K562 (cell line): ENCODE measurements at regions not wholly inside any gene's neighbourhood (a gene's known extent, or its start where the extent isn't known, plus 50 kb on each side); places are given as distances from the start of the nearest gene placed in this dataset.

Experiments
- ATAC-seq: fragments of 200-7000 bp; cut with Tn5 transposase; 3 replicates; pipeline ENCODE4 v1.9.1; 2020; ENCODE audit warnings: moderate library complexity
- BruUV-seq: library from RNA; stranded (reverse); fragments of 400-500 nt; replicated peaks from 2 replicates; lab custom pipeline; 2021; lab: Mats Ljungman, UMichigan
- CTCF ChIA-PET: fragments of 300-600 bp; formaldehyde crosslinking; extraction: SDS; loops from one replicate; lab custom pipeline; 2021; ENCODE audit warnings: low intra/inter-chr PET ratio; lab: Yijun Ruan, JAX
- POLR2A ChIA-PET: fragments of 300-600, 350-650 bp; sonication (Branson Sonifier 250); formaldehyde crosslinking; extraction: SDS; loops from one replicate; lab custom pipeline; 2021; ENCODE audit warnings: antibody characterized with exemption, inconsistent platforms; lab: Yijun Ruan, JAX
- DNase-seq, 4 experiments: peaks; one replicate each; pipeline versions ENCODE4 v3.0.0 to v3.0.0-alpha.2; 2011 to 2018; ENCODE audit warnings: low spot score in 3 of 4, mixed read lengths in 3 of 4; ENCODE audit errors: extremely low read depth in 1 of 4
- FAIRE-seq: peaks from 2 replicates; lab custom pipeline; 2011; peaks lifted over from hg19 to GRCh38; lab: Jason Lieb, UNC
- H2AFZ ChIP-seq: 2 replicates; pipeline ENCODE4 v1.6.0; 2011; ENCODE audit warnings: low read depth, low read length, control low read depth, inconsistent platforms
- H3K27ac ChIP-seq: fragments of 200-600 bp; 3 replicates; pipeline ENCODE4 v1.8.0; 2011; ENCODE audit warnings: low read depth, mild to moderate bottlenecking, control low read depth, inconsistent platforms, low read length, moderate library complexity, mixed read lengths; ENCODE audit errors: extremely low read depth
- H3K27me3 ChIP-seq, 2 experiments: fragments of 300-600 bp in 1 of 2; 2 replicates in 1 of 2; 3 replicates in 1 of 2; pipeline versions ENCODE4 v1.6.0 to v1.8.0; 2011; ENCODE audit warnings: inconsistent platforms in 2 of 2, low read length in 2 of 2, mild to moderate bottlenecking in 1 of 2, mixed read lengths in 1 of 2, moderate library complexity in 1 of 2; ENCODE audit not compliant: control insufficient read depth in 2 of 2, insufficient read depth in 2 of 2
- H3K36me3 ChIP-seq: fragments of 300-600 bp; 3 replicates; pipeline ENCODE4 v1.8.0; 2011; ENCODE audit warnings: mild to moderate bottlenecking, low read length, inconsistent platforms; ENCODE audit not compliant: control insufficient read depth, insufficient read depth
- H3K4me1 ChIP-seq, 2 experiments: fragments of 200-600 bp in 1 of 2; replicated peaks in 1 of 2; 2 replicates in 1 of 2; 3 replicates in 1 of 2; pipeline versions ENCODE4 v1.5.1 to v1.8.0; 2011; ENCODE audit warnings: inconsistent platforms in 2 of 2, low read length in 2 of 2, mild to moderate bottlenecking in 1 of 2, mixed read lengths in 1 of 2, moderate library complexity in 1 of 2; ENCODE audit not compliant: control insufficient read depth in 2 of 2, insufficient read depth in 2 of 2
- H3K4me2 ChIP-seq: 2 replicates; pipeline ENCODE4 v1.6.1; 2011; ENCODE audit warnings: low read length, control low read depth, inconsistent platforms, mixed read lengths; ENCODE audit not compliant: insufficient read depth
- H3K4me3 ChIP-seq: fragments of 200-600 bp; sonication (generic), shearing (Covaris generic); 2 replicates; pipeline ENCODE4 v1.5.1; 2016; ENCODE audit warnings: control low read depth, inconsistent platforms
- H3K79me2 ChIP-seq: fragments of 200-600 bp; 3 replicates; pipeline ENCODE4 v1.8.0; 2011; ENCODE audit warnings: low read length, inconsistent platforms; ENCODE audit not compliant: control insufficient read depth, insufficient read depth
- H3K9ac ChIP-seq, 2 experiments: 2 replicates each; pipeline versions ENCODE4 v1.6.0 to v1.6.1; 2011; ENCODE audit warnings: low read depth in 2 of 2, low read length in 2 of 2, control low read depth in 1 of 2, inconsistent platforms in 1 of 2, mild to moderate bottlenecking in 1 of 2, mixed read lengths in 1 of 2; ENCODE audit not compliant: insufficient read depth in 1 of 2
- H3K9me1 ChIP-seq: one replicate; pipeline ENCODE4 v1.6.0; 2011; ENCODE audit warnings: inconsistent platforms, mild to moderate bottlenecking, low read length, moderate library complexity; ENCODE audit not compliant: control insufficient read depth, insufficient read depth
- H3K9me3 ChIP-seq: replicated peaks from 2 replicates; pipeline ENCODE4 v1.5.1; 2011; ENCODE audit warnings: low read depth, low read length, inconsistent platforms; ENCODE audit not compliant: control insufficient read depth, insufficient read depth
- H4K20me1 ChIP-seq: replicated peaks from 2 replicates; pipeline ENCODE4 v1.6.1; 2011; ENCODE audit warnings: low read length, inconsistent platforms, mixed read lengths; ENCODE audit not compliant: control insufficient read depth, insufficient read depth
- EZH2 ChIP-seq: IDR thresholded peaks from 2 replicates; pipeline ENCODE4 v1.6.1; 2012; ENCODE audit warnings: low read depth, mild to moderate bottlenecking, inconsistent platforms, low read length, borderline replicate concordance
- NFIX ChIP-seq: fragments of 250-450 bp; sonication (Bioruptor Pico); IDR thresholded peaks from 2 replicates; pipeline ENCODE4 v1.4.0; 2020; ENCODE audit warnings: low read depth, mild to moderate bottlenecking, moderate library complexity
- NR2C2 ChIP-seq, 2 experiments: fragments of 200-800 bp in 1 of 2; sonication (Bioruptor generic) in 1 of 2; sonication (generic) in 1 of 2; formaldehyde crosslinking in 1 of 2; IDR thresholded peaks; 2 replicates each; pipeline versions ENCODE4 v1.6.1 to v1.8.0; 2016 to 2022; ENCODE audit warnings: mild to moderate bottlenecking in 1 of 2, missing compliant biosample characterization in 1 of 2, missing genetic modification characterization in 1 of 2, missing genetic modification reagents in 1 of 2
- WGBS: fragments of 100-300 bp; shearing (Covaris generic); methylation state at CpG from one replicate; pipeline ENCODE4 v1.1.6; 2016; ENCODE audit warnings: low coverage, mixed read lengths; ENCODE audit not compliant: insufficient coverage; ENCODE audit errors: missing lambda C conversion rate; 5-methylcytosine and 5-hydroxymethylcytosine counted together
- in situ Hi-C: fragments of 300-500 bp; cut with MboI; formaldehyde crosslinking; loops from 4 replicates; pipeline ENCODE4 v1.15.0; 2018; ENCODE audit warnings: inconsistent platforms, mixed read lengths
- intact Hi-C: fragments of 100-400 bp; cut with micrococcal nuclease; formaldehyde crosslinking; loops from 2 replicates; pipeline ENCODE4 v1.14.2; 2022
- TF ChIP-seq, protein P1 (sequence below): fragments of 250-450 bp; sonication (Bioruptor Pico); IDR thresholded peaks from 2 replicates; pipeline ENCODE4 v1.5.0; 2020; ENCODE audit warnings: mild to moderate bottlenecking, borderline replicate concordance

DNA sequence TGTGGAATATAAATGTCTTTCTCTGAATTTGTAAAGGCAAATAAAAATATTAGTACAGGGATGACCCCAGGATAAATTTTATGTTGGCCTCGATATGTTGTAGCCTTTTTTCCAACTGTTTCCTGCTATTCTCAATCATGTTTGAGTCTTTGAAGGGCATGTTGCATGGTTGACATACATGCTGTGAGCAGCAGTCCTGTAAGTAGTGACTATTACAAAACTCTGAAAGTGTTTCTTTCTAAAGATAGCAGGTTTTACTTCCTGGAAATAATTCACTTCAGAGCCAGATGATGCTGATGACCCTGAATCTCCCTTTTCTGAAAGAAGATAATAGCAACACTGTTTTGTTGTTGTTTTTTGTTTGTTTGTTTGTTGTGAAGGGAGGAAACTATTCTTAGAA lies 393.0 kb upstream of the GNPDA2 start:
- in situ Hi-C loops (no loop called here), intact Hi-C loops (no loop called here)
- Histone ChIP-seq H3K4me2 (no peak overlapping the region), H4K20me1 (no peaks in the 10 kb centered on the region), H3K9me1 (no peaks in the 10 kb centered on the region), H3K79me2 (no peaks in the 10 kb centered on the region), H2AFZ (no peak overlapping the region), H3K4me3 (no peak overlapping the region), H3K9me3 (no peaks in the 10 kb centered on the region), H3K27ac (no peak overlapping the region), H3K4me1 (no peaks in the 10 kb centered on the region), H3K9ac (no peak overlapping the region), H3K27me3 (no peaks in the 10 kb centered on the region), H3K36me3 (no peaks in the 10 kb centered on the region)
- ATAC-seq (no peak), DNase-seq (no peak), FAIRE-seq (no peak)
- TF ChIP-seq NFIX (CRISPR knock-in tag) (no peak), NR2C2 (CRISPR knock-in tag; IDR thresholded peaks at IDR 0.05) (no peak), NR2C2 (tag; IDR thresholded peaks at IDR 0.05) (no peak), EZH2 (no peak)
- TF ChIP-seq, protein P1, sequence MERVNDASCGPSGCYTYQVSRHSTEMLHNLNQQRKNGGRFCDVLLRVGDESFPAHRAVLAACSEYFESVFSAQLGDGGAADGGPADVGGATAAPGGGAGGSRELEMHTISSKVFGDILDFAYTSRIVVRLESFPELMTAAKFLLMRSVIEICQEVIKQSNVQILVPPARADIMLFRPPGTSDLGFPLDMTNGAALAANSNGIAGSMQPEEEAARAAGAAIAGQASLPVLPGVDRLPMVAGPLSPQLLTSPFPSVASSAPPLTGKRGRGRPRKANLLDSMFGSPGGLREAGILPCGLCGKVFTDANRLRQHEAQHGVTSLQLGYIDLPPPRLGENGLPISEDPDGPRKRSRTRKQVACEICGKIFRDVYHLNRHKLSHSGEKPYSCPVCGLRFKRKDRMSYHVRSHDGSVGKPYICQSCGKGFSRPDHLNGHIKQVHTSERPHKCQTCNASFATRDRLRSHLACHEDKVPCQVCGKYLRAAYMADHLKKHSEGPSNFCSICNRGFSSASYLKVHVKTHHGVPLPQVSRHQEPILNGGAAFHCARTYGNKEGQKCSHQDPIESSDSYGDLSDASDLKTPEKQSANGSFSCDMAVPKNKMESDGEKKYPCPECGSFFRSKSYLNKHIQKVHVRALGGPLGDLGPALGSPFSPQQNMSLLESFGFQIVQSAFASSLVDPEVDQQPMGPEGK (CRISPR knock-in tag), result no peak
- ChIA-PET POLR2A (no interaction called here), CTCF (no interaction called here)
- no TSS peak for BruUV-seq
- WGBS, result 0% methylated on average over 1 of the region's 1 CpG
